HG03196 (cell line): ENCODE measurements at regions not wholly inside any gene's neighbourhood (a gene's known extent, or its start where the extent isn't known, plus 50 kb on each side); places are given as distances from the start of the nearest gene placed in this dataset.
A peak's percentile ranks its signal among the peaks of the same experiment; 100 is the strongest.

Experiments used
- ATAC-seq: cut with Tn5 transposase; IDR thresholded peaks from one replicate; pipeline ENCODE4 v1.9.1; 2021; ENCODE audit not compliant: unreplicated experiment

- ATAC-seq, result no peak
These were observed 206.6 kb downstream of the UACA start for GRCh38 chr15:70556779-70557178.

- no peak for ATAC-seq
These were observed 207.1 kb downstream of the UACA start for GRCh38 chr15:70556151-70556741.

- no peak for ATAC-seq
These were observed 207.6 kb downstream of the UACA start for GRCh38 chr15:70555713-70556112.

- no peak for ATAC-seq
These were observed 215.4 kb downstream of the UACA start for GRCh38 chr15:70547846-70548487.

- no peak for ATAC-seq
These were observed 217.8 kb downstream of the UACA start for GRCh38 chr15:70545526-70545925.

GRCh38 chr15:70541511-70541910, 221.8 kb downstream of the UACA start:
- ATAC-seq, result no peak

GRCh38 chr15:70539912-70540530, 223.3 kb downstream of the UACA start:
- ATAC-seq, result no peak

GRCh38 chr15:70539409-70539808, 223.9 kb downstream of the UACA start:
- ATAC-seq, result no peak

GRCh38 chr15:70538278-70538677, 225.1 kb downstream of the UACA start:
- no peak for ATAC-seq

GRCh38 chr15:70535955-70536338, 227.4 kb downstream of the UACA start:
- ATAC-seq, result no peak

- no peak for ATAC-seq
These were observed 228.0 kb downstream of the UACA start for GRCh38 chr15:70535071-70535954.

- no peak for ATAC-seq
These were observed 229.2 kb downstream of the UACA start for GRCh38 chr15:70533931-70534742.

- ATAC-seq, result no peak
These were observed 230.7 kb downstream of the UACA start for GRCh38 chr15:70532531-70533186.

- ATAC-seq, result no peak
These were observed 231.8 kb downstream of the UACA start for GRCh38 chr15:70531576-70531975.

- no peak for ATAC-seq
These were observed 232.5 kb downstream of the UACA start for GRCh38 chr15:70530906-70531305.

- no peak for ATAC-seq
These were observed 232.9 kb downstream of the UACA start for GRCh38 chr15:70530503-70530902.

- ATAC-seq, result no peak
These were observed 233.3 kb downstream of the UACA start for GRCh38 chr15:70530017-70530499.

GRCh38 chr15:70528816-70529215, 234.5 kb downstream of the UACA start:
- no peak for ATAC-seq

GRCh38 chr15:70528270-70528706, 235.1 kb downstream of the UACA start:
- ATAC-seq, result peak; percentile 55

GRCh38 chr15:70526974-70527325, 236.4 kb downstream of the UACA start:
- no peak for ATAC-seq
